Activated naive CD4-positive, alpha-beta T cell treated with anti-CD3 and anti-CD28 coated beads, Interleukin-2, amount 50 U/mL, for 24 hours (primary cell): ENCODE measurements at regions not wholly inside any gene's neighbourhood (a gene's known extent, or its start where the extent isn't known, plus 50 kb on each side); places are given as distances from the start of the nearest gene placed in this dataset.

Source experiments
- H3K27ac Mint-ChIP-seq: one replicate; pipeline ENCODE4 v1.8.0; 2021; ENCODE audit warnings: mild to moderate bottlenecking, mixed read lengths
- H3K27me3 Mint-ChIP-seq: one replicate; pipeline ENCODE4 v1.8.0; 2021; ENCODE audit warnings: mixed read lengths
- H3K36me3 Mint-ChIP-seq: one replicate; pipeline ENCODE4 v1.8.0; 2021; ENCODE audit warnings: mixed read lengths
- H3K4me1 Mint-ChIP-seq: one replicate; pipeline ENCODE4 v1.8.0; 2021; ENCODE audit warnings: mixed read lengths
- H3K4me3 Mint-ChIP-seq: one replicate; pipeline ENCODE4 v1.8.0; 2021; ENCODE audit warnings: mild to moderate bottlenecking, mixed read lengths
- H3K9me3 Mint-ChIP-seq: one replicate; pipeline ENCODE4 v1.8.0; 2021; ENCODE audit warnings: mixed read lengths

DNA sequence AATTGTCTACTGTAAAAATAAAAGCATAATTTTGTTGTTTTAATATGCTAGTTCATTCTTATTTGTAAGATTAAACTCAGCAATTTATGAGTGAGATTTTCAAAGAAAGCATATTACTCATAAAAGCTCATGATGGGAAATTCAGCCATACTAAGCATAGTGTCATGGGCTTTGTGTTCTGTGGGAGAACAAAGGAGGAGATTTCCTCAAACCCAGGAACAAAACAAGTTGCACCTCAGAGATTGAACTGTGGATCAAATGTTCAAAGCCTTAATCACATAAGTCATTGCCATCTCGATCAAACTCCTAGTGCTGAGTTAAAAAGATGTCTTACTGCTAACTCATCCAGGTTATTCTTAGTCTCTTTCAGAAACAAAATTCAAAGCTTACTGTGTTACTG lies 85.6 kb upstream of the PDZRN3 start:
- no peaks in the 10 kb centered on the region for H3K36me3 Mint-ChIP-seq
- H3K27me3 Mint-ChIP-seq = no peaks in the 10 kb centered on the region
- no peak overlapping the region for H3K27ac Mint-ChIP-seq
- peaks cover 17% of the 10 kb centered on the region for H3K9me3 Mint-ChIP-seq
- no peaks in the 10 kb centered on the region for H3K4me1 Mint-ChIP-seq
- H3K4me3 Mint-ChIP-seq = no peak overlapping the region

- H3K4me3 Mint-ChIP-seq = no peak overlapping the region
- no peaks in the 10 kb centered on the region for H3K4me1 Mint-ChIP-seq
- no peaks in the 10 kb centered on the region for H3K36me3 Mint-ChIP-seq
- no peak overlapping the region for H3K27ac Mint-ChIP-seq
- peaks cover 17% of the 10 kb centered on the region for H3K9me3 Mint-ChIP-seq
- H3K27me3 Mint-ChIP-seq = no peaks in the 10 kb centered on the region
Measured at GRCh38 chr3:73709712-73710111, 85.0 kb upstream of the PDZRN3 start.

DNA sequence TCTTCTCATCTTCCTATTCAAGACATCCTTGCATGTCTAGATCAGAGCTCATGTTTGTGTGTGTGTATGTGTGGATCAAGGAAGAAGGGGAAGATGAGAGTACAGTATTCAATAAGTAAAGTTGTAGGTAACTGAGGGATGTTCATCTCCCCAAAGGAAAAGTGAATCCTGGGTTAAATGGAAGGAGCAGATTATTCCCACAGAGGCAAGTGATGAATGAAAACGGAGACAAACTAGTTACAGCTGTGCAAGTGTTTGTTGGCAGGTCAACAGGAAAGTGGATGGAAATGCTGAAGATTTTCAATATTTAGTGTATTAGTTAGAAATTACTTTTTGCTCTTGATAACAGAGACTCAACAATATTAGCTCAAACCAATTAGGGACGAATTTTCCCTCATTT lies 84.2 kb upstream of the PDZRN3 start:
- Mint-ChIP-seq H3K4me1 (no peaks in the 10 kb centered on the region), H3K36me3 (no peaks in the 10 kb centered on the region), H3K27me3 (no peaks in the 10 kb centered on the region), H3K4me3 (no peak overlapping the region), H3K27ac (no peak overlapping the region), H3K9me3 (peaks cover 17% of the 10 kb centered on the region)

DNA sequence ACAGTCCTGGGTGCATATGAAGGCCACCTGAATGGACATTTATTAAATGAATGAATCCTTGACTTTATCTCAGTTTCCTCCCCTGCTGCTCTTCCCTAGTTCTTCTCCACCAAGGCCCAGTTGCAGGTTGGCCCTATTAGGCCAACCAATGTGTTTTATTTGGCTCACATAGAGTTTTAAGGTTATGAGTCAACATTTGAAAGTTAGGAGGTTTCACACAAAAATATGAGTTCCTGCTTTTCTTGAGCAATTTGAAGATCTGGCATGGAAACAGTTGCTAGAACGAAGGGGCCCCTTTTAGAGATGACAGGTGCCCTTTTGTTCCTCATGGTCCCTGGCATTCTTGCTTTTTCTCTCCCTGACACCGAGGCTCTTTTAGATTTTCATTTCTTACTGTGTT lies 83.0 kb upstream of the PDZRN3 start:
- no peaks in the 10 kb centered on the region for H3K36me3 Mint-ChIP-seq
- no peak overlapping the region for H3K4me3 Mint-ChIP-seq
- H3K4me1 Mint-ChIP-seq = no peaks in the 10 kb centered on the region
- H3K9me3 Mint-ChIP-seq = peaks cover 17% of the 10 kb centered on the region
- H3K27ac Mint-ChIP-seq = no peak overlapping the region
- H3K27me3 Mint-ChIP-seq = no peaks in the 10 kb centered on the region

- H3K4me3 Mint-ChIP-seq = no peak overlapping the region
- peaks cover 14% of the 10 kb centered on the region for H3K9me3 Mint-ChIP-seq
- no peaks in the 10 kb centered on the region for H3K36me3 Mint-ChIP-seq
- H3K4me1 Mint-ChIP-seq = no peaks in the 10 kb centered on the region
- no peaks in the 10 kb centered on the region for H3K27me3 Mint-ChIP-seq
- no peak overlapping the region for H3K27ac Mint-ChIP-seq
Measured at GRCh38 chr3:73706771-73707170, 82.0 kb upstream of the PDZRN3 start.

DNA sequence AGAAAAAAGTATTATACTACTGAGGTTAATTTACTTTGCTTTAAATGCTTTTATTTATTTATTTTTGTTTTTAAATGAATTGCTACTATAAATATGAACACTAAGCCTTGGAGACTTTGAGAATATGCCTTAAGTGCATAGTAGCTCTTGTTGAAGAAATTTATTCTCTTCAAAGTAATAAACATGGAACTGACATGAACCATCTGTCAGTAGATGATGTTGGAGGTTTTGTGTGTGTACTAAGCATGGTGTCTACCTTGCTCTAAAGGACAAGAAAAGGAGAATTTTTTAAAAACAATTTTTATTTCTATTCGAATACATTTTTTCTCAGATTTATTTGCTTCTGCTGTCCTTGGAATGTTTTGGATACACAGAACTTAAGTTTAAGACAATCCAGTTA lies 81.1 kb upstream of the PDZRN3 start:
- Mint-ChIP-seq H3K36me3 (no peaks in the 10 kb centered on the region), H3K4me3 (no peak overlapping the region), H3K4me1 (no peaks in the 10 kb centered on the region), H3K27me3 (no peaks in the 10 kb centered on the region), H3K27ac (no peak overlapping the region), H3K9me3 (peaks cover 8% of the 10 kb centered on the region)

DNA sequence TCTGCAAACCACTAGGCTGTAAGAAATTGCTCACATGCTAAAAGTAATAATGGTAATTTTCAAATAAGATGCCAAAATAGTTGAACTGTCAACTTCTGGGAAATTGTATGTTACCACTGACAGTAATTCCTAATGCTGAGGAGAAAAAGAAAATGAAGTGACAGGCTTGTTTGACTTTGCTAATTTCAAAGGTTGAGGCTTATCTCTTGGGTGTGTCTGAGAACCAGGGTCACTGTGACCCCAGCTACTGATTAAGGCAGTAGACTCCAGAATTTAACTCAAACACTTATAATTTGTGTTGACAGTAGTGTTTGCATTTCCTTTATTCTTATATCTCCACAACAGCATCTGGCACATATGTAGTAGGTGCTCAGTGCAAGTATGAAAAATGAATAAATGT lies 74.6 kb upstream of the PDZRN3 start:
- no peaks in the 10 kb centered on the region for H3K36me3 Mint-ChIP-seq
- H3K27me3 Mint-ChIP-seq = peaks cover under 1% of the 10 kb centered on the region
- no peak overlapping the region for H3K4me3 Mint-ChIP-seq
- no peaks in the 10 kb centered on the region for H3K4me1 Mint-ChIP-seq
- no peaks in the 10 kb centered on the region for H3K9me3 Mint-ChIP-seq
- H3K27ac Mint-ChIP-seq = no peak overlapping the region

DNA sequence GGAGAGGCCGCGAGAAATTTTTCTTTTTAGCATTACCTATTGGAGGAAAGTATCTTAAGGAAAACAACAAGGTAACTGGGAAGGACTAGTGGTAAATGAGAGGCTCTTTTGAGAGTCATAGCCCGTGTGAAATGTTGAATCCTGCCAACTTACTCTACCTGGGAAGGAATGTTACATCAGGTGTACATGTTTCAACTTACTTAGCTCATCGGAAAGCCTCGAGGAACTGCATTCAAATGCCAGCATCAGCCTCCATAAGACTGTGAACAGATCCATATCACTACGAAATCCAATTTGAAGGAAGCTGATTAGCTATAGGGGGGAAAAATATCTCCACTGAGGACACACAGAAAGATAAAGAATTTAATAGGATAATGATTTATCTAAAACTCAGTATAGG lies 72.3 kb upstream of the PDZRN3 start:
- H3K4me1 Mint-ChIP-seq = no peaks in the 10 kb centered on the region

DNA sequence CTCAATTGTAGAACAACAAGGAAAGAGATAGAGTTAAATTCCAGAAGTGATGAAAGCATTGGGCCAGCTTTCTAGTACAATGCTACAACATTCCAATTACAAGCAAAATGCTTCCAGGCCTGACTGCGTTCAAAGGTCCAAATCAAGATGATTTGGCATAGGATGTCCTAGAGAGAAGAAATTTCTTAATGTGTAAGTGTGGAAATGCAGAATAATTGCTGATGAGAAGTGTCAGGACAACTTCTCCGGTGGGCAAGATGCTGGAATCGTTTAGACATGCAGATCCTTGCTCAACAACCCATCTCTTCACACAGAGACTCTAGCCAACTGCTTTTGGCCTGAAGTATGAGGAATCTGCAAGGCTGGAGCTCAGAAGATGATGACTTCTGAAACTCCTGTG lies 71.1 kb upstream of the PDZRN3 start:
- Mint-ChIP-seq H3K27me3 (peaks cover 3% of the 10 kb centered on the region), H3K4me1 (no peaks in the 10 kb centered on the region), H3K9me3 (no peaks in the 10 kb centered on the region), H3K36me3 (no peaks in the 10 kb centered on the region), H3K4me3 (no peak overlapping the region), H3K27ac (no peak overlapping the region)

More for the DNA sequence above, 72.3 kb upstream of the PDZRN3 start:
- H3K9me3 Mint-ChIP-seq = no peaks in the 10 kb centered on the region
- peaks cover 3% of the 10 kb centered on the region for H3K27me3 Mint-ChIP-seq
- H3K36me3 Mint-ChIP-seq = no peaks in the 10 kb centered on the region
- no peak overlapping the region for H3K4me3 Mint-ChIP-seq
- H3K27ac Mint-ChIP-seq = no peak overlapping the region

GRCh38 chr3:73694983-73695757 lies 70.4 kb upstream of the PDZRN3 start:
- Mint-ChIP-seq H3K4me3 (no peak overlapping the region), H3K9me3 (no peaks in the 10 kb centered on the region), H3K27me3 (peaks cover 3% of the 10 kb centered on the region), H3K27ac (no peak overlapping the region), H3K4me1 (no peaks in the 10 kb centered on the region), H3K36me3 (no peaks in the 10 kb centered on the region)

DNA sequence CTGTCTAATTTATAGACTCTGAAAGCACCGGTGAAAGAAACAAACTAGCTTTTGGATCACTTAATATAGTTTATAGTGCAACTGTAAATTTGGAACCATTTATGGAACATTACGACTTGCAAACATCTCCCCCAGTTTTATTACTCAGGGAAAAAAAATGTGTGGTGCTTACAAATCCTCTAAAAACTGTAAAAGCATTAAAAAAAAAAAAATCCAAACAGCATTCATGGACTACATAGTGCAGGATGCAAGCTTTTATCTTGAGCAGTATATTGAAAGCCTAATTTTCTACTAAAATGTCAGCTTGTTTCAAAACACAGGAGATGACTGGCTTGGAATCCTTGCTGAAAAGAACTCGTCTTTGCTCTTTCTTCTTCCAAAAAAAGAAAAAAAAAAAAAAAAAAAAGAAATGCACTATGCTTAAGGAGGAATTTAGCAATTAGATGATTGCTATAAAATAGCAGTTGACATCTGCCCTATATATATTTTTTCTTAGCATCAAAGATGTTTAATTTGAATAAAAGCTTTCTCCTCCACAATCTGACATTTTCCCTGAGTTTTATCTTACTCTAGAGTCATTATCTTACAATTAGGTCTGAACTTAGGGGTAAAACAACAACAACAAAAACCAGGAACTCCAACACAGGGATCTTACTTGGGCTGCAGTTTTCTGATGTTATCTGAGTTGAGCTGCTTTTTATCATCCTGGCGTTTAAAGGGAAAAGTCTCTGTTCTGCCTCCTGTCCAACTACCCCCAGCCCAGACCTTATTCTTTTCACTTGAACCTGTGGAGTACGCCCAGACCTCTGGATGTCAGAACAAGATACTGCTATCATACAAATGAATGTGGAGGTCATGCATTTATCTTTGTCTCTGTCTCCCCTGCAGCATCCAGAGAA lies 62.6 kb upstream of the PDZRN3 start:
- H3K36me3 Mint-ChIP-seq = no peaks in the 10 kb centered on the region
- H3K4me3 Mint-ChIP-seq = no peak overlapping the region
- H3K27ac Mint-ChIP-seq = no peak overlapping the region
- no peaks in the 10 kb centered on the region for H3K4me1 Mint-ChIP-seq
- no peaks in the 10 kb centered on the region for H3K9me3 Mint-ChIP-seq
- peaks cover 1% of the 10 kb centered on the region for H3K27me3 Mint-ChIP-seq

GRCh38 chr3:73685061-73685460 lies 60.3 kb upstream of the PDZRN3 start:
- no peaks in the 10 kb centered on the region for H3K36me3 Mint-ChIP-seq
- H3K27ac Mint-ChIP-seq = no peak overlapping the region
- H3K4me3 Mint-ChIP-seq = no peak overlapping the region
- H3K27me3 Mint-ChIP-seq = no peaks in the 10 kb centered on the region
- H3K9me3 Mint-ChIP-seq = no peaks in the 10 kb centered on the region
- H3K4me1 Mint-ChIP-seq = no peaks in the 10 kb centered on the region

GRCh38 chr3:73683706-73684105 lies 59.0 kb upstream of the PDZRN3 start:
- Mint-ChIP-seq H3K9me3 (no peaks in the 10 kb centered on the region), H3K4me3 (no peak overlapping the region), H3K27me3 (no peaks in the 10 kb centered on the region), H3K4me1 (no peaks in the 10 kb centered on the region), H3K36me3 (no peaks in the 10 kb centered on the region), H3K27ac (no peak overlapping the region)

GRCh38 chr3:73681610-73682009 lies 56.9 kb upstream of the PDZRN3 start:
- Mint-ChIP-seq H3K4me1 (no peaks in the 10 kb centered on the region), H3K9me3 (peaks cover 5% of the 10 kb centered on the region), H3K27ac (no peak overlapping the region), H3K36me3 (no peaks in the 10 kb centered on the region), H3K4me3 (no peak overlapping the region), H3K27me3 (no peaks in the 10 kb centered on the region)

DNA sequence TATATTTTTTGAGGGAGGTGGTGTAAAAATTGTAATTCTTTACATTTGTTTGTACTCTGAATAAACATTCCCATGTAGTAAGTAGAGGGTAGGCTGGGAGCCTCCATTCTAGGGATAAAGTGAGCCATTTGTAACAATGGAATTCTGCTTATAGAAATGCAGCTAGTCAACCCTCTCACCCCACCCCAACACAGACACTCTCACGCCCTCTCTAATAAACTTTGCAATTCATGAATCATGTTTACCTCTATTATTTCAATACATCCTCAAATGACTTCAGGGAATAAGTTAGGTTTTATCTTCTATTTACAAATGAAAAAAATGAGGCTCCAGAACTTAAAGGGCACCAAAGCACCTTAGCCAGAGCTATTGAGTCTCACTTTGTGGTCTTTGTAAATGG lies 56.5 kb upstream of the PDZRN3 start:
- Mint-ChIP-seq H3K9me3 (peaks cover 5% of the 10 kb centered on the region), H3K27me3 (no peaks in the 10 kb centered on the region), H3K27ac (no peak overlapping the region)

GRCh38 chr3:73680391-73681095 lies 55.8 kb upstream of the PDZRN3 start:
- peaks cover 5% of the 10 kb centered on the region for H3K9me3 Mint-ChIP-seq
- H3K4me1 Mint-ChIP-seq = no peaks in the 10 kb centered on the region
- no peaks in the 10 kb centered on the region for H3K27me3 Mint-ChIP-seq
- no peak overlapping the region for H3K4me3 Mint-ChIP-seq
- H3K36me3 Mint-ChIP-seq = no peaks in the 10 kb centered on the region
- no peak overlapping the region for H3K27ac Mint-ChIP-seq

More for the DNA sequence above, 56.5 kb upstream of the PDZRN3 start:
- no peak overlapping the region for H3K4me3 Mint-ChIP-seq
- no peaks in the 10 kb centered on the region for H3K36me3 Mint-ChIP-seq
- no peaks in the 10 kb centered on the region for H3K4me1 Mint-ChIP-seq
